GOT3 (cell line): ENCODE measurements at regions not wholly inside any gene's neighbourhood (a gene's known extent, or its start where the extent isn't known, plus 50 kb on each side); places are given as distances from the start of the nearest gene placed in this dataset.
"Not testable (repeated sequence)": the region's sequence is repeated elsewhere in the genome, so short reads cannot be mapped to it uniquely, and the experiment has no call there.

ENCODE experiments used
- DNase-seq: peaks from one replicate; lab custom pipeline; 2025; ENCODE audit warnings: mixed read lengths; lab: John Stamatoyannopoulos, UW

DNA sequence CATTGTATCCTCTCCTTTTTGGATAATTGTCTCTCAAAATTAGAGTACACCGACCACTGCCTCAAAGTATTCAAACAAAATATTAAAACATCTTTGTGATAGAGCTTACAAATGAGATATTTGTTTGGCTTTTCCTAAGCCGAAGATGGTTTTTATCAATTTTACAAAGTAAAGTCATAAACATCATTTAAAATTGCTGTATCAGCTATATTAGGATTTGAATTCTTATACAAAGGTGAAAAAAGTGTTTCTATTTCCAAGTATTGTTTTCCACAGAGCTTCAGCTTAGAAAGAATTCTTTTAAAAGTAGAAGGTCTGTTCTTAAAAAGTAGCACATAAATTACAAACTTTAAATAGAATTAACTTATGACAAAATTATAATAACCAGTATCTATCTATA is 116.6 kb upstream of the IFNE start:
- no peak for DNase-seq

DNA sequence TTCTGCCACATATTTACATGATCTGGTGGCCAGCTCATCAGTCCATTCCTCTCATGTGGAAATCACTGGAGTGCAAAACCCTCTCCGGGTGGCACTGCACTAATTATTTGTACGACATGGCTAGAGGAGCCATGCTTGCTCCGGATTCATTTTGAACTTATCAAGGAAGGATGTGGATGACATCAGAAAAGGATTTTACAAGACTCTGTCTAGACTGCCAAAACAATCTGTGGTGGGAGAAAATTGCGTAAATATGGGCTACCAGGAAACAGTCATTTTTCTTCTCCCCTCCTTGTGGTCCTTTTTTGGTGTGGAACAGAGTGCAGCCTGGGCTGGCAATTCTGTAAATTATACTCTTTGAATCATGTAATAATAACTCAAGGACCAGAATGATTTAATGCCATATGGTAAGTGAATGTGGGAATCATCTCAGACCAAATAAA is 123.4 kb upstream of the IFNE start:
- DNase-seq, result no peak

DNA sequence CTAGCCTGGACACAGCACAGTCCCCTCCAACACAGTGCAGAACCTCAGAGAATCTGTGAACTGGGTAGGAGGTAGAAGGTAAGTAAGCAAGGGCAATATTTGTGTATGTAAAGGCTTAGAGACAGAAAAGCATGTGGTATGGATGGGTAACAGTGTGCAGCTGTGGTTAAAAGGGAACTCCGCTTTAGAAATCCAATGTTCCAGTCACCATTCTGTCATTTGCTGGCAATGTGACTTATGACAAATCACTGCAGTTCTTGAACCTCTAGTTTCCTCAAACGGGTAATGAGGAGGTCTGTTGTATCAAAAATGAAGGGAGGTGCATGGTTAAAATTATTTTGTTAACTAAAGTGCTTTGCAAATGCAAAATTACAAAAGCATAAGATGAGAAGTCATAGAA is 125.5 kb upstream of the IFNE start:
- DNase-seq, result no peak

DNA sequence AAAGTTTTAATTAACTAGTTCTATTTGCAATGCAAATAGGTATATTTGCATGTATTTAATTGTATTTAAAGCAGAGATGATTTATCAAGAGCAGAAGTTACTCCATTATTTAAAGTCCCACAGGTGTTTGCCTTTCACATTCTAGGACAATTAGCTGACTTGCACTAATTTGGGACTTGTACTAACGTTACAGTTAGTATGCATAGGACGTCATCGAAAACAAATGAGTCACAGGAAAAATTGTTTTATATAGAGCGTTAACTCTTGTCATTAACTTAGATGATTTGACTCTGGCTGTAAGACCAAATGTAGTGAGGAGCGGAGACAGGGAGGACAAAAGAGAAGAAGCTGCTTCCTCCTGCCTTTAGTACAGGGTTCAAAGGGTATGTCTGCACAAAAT is 126.1 kb upstream of the IFNE start:
- DNase-seq, result no peak

DNA sequence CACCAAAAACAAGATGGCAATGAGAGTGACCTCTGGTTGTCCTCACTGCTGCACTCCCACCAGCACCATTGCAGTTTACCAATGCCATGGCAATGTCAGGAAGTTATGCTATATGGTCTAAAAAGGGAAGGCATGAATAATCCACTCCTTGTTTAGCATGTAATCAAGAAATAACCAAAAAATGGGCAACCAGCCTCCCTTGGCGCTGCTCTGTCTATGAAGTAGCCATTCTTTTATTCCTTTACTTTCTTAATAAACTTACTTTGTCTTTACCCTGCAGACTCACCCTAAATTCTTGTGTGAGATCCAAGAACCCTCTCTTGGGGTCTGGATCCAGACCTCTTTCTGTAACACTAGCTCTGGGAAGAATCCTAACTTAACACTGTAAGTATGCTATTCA is 127.4 kb upstream of the IFNE start:
- no peak for DNase-seq

DNA sequence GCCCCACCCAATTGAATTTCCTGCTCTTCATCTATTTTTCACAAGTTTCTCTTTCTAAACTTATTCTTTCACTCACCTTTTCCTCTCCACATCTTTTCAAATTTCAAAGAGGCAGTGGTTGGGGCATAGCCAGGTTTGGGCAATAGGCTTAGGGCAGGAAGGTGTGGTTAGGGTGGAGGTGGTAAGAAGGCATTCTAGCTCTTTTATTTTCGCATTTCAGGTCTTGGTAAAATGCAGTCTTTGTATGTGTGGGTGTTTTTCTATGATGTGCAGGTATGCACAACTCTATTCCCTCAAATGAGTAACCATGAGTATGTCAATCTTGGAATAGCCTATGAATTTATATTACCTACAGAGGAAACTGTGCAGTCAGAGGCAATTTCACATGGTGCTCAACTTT is 129.8 kb upstream of the IFNE start:
- no peak for DNase-seq

DNA sequence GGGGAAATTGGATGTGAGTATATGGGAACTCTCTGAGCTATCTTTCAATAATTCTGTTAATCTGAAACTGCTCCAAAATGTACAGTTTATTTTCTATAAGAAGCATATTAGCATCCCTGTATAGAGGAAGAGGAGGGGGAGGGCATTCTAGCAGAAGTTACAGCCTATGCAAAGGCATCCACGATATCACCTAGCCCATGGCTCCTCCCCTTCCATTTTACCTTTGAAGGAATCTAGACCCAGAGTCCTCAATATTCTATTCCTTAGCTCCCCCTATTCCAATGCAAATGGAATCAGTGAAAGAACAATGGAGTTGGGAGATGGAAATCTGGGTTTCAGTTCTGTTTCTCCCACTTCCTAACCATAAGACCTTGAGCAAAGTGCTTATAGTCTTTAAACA is 132.9 kb upstream of the IFNE start:
- DNase-seq, result no peak

DNA sequence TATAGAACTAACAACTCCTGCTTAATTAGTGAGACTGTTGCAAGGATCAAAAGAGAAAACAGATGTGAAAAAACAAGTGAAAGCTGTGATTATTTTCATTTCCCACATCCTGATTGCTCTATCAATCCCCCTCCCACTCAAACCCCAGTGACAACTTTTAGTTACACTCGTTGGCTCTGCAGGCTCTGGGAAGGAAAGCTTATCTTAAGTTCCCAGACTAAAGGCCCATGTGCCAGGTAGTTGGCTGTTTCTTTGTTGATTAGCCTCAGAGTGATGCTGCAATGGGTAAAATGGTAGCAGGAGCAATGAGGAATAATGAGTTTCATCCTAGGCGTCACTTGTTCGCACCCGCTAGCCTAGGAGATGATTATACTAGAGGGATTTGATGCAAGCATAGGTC is 133.3 kb upstream of the IFNE start:
- no peak for DNase-seq

DNA sequence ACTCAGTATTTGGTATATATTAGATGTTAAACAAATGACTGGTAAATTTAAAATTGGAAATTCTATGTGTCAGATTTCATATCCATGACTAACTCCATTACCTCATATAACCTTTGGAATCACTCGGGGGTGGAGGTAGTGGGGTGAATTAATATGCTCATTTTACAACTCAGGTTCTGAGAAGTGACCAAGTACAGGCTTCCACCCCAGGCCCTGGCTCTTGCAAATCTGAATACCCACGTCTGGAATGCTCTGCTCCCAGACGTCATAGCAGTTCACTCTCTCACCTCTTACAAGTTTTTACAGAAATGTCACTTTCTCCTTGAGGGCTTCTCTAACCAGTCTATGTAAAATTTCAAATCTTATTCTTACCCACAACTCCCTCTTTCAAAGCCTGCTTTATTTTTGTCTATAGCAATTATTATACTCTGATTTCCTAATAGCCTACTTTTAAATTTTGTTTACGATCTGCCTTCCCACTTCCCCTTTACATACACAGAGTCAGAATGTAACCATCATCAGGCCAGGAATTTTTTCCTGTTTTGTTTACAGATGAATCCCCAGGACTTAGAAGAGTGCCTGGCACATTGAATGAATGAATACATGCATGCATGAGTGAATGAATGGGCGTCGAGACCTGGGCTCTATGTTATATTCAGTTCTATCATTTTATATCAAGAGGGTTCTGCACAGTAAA is 134.1 kb upstream of the IFNE start:
- no peak for DNase-seq

DNA sequence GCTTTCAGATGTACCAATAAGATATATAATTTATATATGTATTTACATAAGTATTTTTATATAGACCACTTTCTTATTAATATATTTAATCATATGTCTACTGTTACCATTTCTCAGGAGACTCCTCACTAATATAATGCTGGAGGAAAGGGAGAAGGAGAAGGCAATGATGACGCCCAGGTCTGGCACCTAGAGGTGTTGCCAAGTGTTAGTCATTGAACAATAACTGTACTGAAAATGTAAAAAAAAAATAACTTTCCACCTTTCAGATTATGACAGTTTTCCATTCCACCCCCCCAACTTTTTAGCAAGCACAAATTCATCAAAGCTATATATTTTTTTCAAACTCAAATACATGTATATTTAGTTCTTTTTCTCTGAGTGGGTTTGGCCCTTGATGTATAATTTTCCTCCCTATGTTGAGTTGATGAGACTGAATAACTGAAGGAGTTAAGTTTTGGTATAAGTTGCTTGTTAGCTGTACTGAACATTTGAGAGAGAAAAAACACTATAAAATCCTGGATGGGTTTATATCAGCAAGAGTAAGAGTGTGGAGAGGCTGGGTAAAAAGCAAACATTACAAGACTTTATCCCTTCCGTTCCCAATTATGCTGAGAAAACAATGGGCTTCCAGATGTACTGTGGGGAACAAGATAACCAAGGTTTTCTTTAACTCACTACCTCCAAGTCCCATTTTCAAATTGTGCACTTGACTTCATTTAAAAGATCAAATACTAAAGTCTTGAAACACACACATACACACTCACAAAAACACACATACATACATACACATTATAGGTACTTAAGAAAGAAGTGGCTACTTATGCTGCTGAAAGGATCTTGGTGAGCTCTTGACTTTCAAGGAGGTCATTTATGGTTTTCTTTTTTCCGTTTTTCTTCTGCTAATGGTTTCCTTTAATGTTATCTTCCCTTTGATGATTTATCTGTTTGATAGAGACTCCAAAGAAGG is 142.8 kb upstream of the IFNE start:
- no peak for DNase-seq

DNA sequence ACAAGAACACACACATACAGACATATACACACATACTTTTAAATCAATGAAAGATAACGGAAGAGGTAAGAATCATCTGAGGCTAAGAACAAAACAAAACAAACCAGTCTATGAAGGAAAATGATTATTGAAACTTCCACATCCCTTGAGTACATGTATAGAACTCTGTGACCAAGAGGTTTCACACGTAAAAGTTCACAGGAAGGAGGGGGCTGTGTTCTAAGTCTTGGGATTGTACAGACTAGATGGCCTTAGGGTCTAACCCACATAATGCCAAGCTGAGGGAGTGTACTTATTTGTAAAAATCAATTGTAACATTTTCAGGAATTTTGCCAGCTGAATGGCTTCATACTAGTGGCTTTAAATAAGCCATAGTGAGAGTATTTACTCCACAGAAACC is 144.4 kb upstream of the IFNE start:
- DNase-seq, result no peak

DNA sequence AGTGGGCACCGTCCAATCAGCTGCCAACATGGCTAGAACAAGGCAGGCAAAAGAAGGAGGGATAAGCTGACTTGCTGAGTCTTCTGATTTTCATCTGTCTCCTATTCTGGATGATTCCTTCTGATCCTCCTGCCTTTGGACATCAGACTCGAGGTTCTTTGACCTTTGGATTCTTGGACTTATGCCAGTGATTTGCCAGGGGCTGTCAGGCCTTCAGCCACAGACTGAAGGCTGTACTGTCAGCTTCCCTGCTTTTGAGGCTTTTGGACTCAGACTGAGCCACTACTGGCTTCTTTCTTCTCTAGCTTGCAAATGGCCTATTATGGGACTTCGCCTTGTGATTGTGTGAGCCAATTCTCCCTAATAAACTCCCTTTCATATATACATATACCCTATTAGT is 146.8 kb upstream of the IFNE start:
- not testable (repeated sequence) for DNase-seq

DNA sequence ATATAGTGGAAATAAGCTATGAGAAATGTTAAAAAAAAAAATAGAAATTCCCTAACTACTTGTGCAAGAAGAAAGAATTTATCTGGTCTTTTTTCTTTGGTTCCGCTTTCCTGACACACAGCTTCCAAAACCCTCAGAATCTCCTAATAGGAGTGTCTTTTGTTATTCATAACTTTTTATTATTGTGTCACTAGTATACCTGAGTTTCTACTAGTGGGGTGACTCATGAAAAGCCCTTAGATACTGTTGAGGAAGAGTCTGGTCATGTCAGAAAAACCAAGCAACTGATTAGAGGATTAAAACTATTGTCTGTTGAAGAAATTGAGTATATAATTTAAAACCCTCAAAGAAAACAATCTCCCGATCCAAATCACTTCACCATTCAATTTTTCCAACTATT is 152.8 kb upstream of the IFNE start:
- DNase-seq, result no peak

DNA sequence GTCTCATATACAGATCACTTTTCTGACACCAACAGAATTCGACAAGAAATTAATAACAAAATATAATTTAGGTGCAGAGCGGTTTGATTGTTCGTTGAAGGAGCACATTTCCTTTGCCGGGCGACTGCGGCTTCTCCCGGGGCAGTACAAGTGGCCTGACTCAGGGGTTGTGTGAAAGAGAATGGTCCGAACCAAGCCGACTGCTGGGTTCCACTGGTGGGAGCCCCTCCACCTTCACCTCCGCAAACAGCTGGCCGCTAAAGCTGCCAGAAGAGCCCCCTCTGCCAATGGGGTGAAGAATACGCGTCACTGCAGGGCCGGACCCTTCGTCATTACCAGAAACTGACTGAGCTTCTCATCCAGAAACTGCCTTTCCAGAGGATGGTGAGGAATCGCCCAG is 156.0 kb upstream of the IFNE start:
- no peak for DNase-seq

DNA sequence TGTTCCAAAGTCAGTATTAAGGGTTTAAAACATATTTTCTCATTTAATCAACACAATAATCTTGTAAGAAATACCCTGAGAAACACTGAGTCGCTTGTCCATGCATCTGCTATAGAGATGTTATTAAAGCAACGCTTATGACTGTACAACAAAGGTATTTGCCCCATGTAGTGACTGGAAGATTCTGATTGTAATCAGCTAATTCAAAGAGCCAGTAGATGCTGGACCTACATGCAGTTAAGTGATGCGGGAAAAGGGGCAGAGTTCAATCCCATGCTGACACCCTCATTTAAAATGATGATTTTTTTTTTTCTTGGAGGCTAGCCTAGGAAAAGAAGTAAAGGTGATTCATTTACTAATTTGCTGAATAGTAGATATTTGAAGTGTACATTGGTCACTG is 149.3 kb upstream of the MTAP start:
- no peak for DNase-seq

DNA sequence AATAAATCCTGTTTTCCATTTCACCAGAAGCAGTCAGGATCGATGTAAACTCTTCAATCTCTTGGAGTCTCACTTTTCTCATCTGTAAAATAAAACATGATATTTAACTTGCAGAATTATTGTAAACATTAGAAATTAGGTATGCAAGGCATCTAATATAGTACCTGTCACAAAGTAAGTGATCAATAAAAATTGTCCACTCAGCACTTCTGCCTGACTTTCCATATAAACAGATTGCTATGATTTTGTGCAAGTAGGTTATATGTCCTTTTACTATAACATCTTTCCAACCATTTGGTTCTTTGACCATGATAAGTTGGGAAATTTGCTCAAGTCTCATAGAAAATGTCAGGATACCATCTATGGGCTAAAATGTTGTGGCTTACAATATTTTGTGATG is 148.8 kb upstream of the MTAP start:
- DNase-seq, result no peak

DNA sequence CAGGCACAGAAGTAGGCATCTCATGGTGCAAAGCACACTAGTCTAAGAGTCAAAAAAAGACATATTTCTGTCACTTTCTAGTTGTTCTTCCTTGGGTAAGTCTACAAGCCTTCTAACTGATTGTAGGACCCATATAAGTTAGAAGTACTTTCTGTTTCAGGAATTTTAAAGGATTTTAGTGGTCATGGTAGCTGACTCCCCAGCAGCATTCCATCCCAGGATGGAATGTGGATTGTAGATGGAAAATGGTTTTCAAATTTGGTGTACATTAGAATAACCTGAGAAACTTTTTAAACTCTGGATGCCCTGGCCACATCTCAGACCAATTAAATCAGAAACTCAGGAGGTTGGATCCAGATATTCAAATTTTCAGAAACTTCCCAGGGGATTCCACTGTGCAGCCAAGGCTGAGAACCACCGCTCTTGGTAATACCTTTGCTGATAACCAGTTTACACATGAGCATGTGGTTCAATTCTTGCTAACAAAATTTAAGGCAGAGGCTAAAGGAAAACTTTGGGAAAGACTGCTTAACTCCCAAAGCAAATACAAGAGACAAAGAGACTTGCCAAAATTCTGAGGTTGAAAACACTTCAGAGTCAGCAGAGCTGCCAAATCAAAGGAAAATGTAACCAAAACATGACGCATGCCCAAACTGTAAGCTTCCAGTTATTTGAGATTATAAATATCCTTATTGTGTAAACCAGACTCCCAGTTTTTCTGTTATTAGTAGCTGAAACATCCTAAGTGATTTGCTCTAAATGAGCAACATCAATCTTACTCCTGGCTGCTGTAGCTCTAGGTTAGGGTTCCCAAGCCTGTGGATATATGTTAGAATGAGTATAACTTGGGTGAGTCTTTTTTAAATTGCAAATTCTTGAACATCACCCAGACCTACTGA is 145.4 kb upstream of the MTAP start:
- no peak for DNase-seq

DNA sequence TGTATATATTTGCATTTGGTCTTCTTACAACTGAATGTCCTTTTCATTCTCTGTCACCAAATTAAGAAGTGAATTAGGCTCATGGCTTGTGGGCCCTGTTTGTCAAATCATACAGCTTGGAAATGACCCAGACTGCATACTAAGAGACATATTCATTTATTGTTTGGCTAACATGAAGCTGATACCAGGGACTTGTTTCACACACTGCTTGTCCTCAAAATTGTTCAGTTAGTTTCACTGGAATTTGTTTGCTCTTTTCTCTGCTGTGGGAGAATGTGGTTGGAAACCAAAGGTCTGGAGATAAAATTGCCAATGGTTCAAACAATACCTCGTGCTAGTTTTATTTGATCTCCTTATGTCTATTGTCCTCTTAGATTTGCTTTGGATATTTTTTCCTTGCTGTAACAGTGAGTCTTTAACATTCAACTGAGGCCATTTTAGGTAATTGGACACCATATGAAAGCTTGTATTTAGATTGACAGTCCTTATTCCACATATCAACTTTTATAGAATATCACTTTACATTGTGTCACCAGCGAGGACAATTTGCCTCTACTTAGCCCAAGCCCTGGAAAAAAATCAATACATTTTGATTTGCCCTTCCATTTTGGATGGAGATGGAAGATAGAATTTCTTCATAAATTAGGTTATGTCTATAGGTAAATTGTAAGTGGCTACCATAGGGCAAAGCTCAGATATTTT is 144.3 kb upstream of the MTAP start:
- DNase-seq, result no peak

DNA sequence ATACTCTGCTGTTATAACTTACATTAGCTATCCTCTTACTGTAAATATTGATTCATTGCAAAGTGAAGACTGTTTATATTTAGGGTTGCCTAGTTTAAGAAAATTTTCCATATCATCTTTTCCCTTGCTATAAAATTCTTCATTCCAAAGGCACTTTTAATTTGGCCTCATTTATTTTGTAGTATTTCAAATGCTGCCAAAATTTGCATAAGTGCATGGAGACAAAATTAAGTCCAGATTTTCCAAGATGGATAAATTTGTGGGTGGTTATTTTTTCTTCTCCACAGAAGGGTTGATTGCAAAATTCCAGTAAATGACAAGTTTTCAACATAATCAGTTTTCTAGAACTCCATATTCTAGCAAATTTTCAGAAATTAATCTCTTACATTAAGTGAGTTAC is 141.5 kb upstream of the MTAP start:
- no peak for DNase-seq

DNA sequence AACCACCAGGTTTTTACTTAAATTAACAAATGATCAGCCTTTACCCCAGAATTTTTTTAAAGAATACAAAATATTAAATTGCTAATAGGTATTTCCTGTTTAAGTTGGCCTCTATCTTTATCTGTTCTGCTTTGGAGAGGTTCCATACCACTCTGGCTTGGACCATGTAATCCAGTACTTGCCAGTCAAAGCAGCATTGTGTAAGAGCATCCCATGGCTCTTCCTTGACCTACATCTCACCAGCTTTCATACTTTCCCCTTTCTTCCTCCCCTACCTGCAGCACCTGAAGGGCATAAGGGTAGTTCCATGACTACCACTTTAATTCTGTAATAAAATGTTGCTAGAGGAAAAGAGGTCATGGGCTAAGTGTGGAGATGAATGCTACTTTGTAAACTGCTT is 140.8 kb upstream of the MTAP start:
- no peak for DNase-seq

DNA sequence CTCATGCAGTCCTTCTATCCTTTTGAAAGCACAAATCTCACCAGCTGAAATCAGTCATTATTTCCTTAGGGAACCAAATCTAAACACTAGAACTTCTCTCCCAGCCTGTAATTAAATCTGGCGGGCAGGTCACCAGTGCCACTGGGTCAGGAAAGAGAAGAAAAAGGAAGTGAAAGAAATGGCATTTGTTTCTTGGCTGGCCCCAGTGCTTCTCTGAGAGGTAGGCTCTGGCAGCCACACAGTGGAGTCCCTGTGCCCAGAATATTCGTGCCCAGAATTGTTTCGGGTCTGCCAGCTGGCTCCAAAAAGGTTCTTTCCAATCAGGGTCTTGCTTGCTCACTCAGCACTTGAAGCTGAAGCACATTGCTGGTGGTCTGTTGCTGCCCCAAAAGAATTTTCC is 133.9 kb upstream of the MTAP start:
- DNase-seq, result no peak

DNA sequence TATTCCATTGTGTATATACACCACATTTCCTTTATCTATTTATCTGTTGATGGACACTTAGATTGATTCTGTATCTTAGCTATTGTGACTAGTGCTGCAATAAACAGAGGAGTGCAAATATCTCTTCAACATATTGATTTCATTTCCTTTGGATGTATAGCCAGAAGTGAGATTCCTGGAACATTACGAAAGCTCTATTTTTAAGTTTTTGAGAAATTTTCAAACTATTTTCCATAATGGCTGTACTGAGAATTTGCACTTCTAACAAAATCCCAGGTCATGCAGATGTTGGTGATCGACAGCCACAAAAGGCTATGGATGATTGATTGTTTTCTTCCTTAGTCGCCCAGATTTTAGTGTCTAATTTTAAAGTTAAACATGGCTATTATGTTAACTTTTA is 132.7 kb upstream of the MTAP start:
- DNase-seq, result no peak
